Fibroblast of skin of abdomen (primary cell): ENCODE measurements at regions not wholly inside any gene's neighbourhood (a gene's known extent, or its start where the extent isn't known, plus 50 kb on each side); places are given as distances from the start of the nearest gene placed in this dataset.
A peak's percentile ranks its signal among the peaks of the same experiment; 100 is the strongest.
"Not testable (repeated sequence)": the region's sequence is repeated elsewhere in the genome, so short reads cannot be mapped to it uniquely, and the experiment has no call there.

Source experiments
- DNase-seq: peaks from one replicate; pipeline ENCODE4 v3.0.0-alpha.2; 2013

- no peak for DNase-seq
Measured at GRCh38 chr6:27804851-27805250, 107.3 kb downstream of the OR2B2 start.

DNA sequence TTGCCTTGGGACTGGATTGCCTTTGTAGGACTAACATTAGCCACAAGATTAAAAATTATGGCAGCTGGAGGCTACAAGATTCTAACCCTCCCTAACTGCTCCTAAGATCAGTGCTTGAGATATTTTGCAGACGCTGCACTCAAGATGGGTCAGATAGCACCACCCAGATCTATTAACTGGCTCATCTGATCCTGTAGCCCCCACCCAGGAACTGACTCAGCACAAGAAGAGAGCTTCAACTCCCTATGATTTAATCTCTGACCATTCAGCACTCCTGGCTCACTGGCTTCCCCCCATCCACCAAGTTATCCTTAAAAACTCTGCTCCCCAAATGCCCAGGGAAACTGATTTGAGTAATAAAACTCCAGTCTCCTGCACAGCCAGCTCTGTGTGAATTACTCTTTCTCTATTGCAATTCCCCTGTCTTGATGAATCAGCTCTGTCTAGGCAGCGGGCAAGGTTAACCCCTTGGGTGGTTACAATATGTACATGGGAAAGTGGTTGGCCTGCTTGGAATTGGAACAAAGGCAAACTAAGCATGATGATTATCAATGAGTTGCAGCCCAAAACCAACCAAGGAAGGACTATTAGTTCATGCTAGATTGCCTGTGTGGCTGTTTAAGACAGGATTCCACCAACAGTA lies 111.3 kb downstream of the OR2B2 start:
- no peak for DNase-seq

DNA sequence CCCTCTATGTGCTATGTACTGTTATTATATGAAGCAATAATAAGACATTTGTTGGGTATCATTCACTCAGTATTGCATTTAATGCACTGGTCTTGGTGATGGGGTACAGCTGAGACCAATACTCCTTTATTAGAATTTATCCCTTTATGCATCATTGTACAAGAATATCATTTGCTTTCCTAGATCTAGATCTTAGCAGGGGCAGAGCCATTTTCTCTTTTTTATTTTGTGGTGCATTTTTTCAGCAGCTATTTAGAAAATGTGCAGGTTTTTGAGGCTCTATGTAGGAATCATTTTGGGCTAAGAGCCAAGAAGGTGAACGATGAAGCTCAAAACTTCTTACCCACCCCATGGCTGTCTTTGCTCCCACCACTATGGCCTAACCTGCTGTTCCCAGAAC lies 114.2 kb downstream of the OR2B2 start:
- no peak for DNase-seq

- not testable (repeated sequence) for DNase-seq
Measured at GRCh38 chr6:27796736-27797481, 115.3 kb downstream of the OR2B2 start.

- DNase-seq = peak; percentile 88
Measured at GRCh38 chr6:27795697-27796494, 116.3 kb downstream of the OR2B2 start.

GRCh38 chr6:27791182-27791943 lies 120.8 kb downstream of the OR2B2 start:
- DNase-seq = peak; percentile 83

GRCh38 chr6:27788376-27788775 lies 123.8 kb downstream of the OR2B2 start:
- not testable (repeated sequence) for DNase-seq

DNA sequence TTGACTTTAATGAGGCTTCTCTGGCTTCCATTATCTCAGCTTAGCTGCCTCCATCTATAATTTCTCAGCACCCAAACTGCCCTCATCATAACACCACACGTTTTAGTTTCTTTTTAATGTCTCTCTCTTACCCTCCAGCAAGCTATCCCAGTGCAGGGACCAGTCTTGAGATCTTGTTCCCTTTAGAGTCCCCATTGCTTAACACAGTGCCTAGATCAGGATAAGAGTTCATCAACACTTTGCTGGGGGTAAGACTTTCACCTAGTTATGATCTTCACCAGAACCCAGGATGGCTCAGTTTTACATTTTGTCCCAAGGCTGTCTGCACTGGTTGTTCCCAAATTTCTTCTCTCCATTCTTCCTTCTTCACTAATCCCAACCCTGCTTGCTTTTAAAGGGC lies 126.1 kb downstream of the OR2B2 start:
- DNase-seq = no peak

DNA sequence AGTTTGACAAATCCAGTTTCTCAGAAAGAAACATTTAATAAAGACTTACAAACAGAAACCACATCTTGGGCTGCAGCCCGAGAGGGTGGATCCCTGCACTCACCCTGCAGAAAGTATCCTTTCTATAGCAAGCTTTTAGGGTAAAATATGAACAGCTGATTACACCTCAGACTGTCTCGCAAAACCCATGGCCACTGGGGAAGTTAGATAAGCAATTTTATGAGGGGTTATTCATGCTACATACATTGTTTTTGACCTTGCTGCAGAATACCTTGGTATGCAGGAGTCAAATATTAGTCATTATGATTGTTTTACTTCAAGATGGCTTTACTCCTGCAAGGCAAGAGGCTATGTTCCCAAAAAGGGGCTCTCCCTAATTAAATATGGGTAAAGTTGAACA lies 126.9 kb downstream of the OR2B2 start:
- no peak for DNase-seq

- DNase-seq = no peak
Measured at GRCh38 chr6:27782748-27783147, 129.4 kb downstream of the OR2B2 start.

DNA sequence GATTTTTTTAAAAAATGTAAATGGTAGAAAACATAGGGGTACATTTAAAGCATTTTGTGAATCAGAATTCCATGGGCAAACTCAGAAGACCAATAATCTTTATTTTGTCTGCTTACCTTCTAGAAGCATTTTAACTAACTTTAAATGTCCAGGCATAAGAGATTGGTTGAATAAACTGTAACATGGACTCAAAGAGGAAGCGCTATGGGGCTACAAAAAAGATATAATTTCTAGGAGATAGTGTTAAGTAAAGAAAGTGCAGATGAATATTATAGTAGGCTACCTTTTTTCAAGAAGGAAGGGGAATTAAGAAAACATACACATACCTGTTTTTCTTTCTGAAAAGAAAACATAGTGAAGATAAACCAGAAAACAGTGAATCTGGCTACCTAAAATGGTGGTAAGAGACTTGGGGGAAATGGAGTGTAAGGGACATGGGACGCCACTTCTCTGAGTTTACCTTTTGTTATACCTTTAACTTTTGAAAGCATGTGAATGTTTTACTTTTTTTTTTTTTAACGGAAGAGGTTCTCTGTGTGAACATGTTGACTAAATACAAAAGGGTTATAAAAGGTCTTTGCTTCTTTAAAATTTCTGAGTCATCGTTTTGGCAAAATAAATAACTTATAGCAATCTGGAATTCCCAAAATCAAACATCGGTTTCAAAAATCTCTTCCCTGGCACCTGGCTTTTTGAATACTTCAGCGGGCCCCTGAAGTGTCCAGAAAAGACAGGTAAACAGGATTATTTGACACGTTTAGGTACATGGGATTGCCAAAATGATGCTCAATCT lies 133.4 kb downstream of the OR2B2 start:
- no peak for DNase-seq

DNA sequence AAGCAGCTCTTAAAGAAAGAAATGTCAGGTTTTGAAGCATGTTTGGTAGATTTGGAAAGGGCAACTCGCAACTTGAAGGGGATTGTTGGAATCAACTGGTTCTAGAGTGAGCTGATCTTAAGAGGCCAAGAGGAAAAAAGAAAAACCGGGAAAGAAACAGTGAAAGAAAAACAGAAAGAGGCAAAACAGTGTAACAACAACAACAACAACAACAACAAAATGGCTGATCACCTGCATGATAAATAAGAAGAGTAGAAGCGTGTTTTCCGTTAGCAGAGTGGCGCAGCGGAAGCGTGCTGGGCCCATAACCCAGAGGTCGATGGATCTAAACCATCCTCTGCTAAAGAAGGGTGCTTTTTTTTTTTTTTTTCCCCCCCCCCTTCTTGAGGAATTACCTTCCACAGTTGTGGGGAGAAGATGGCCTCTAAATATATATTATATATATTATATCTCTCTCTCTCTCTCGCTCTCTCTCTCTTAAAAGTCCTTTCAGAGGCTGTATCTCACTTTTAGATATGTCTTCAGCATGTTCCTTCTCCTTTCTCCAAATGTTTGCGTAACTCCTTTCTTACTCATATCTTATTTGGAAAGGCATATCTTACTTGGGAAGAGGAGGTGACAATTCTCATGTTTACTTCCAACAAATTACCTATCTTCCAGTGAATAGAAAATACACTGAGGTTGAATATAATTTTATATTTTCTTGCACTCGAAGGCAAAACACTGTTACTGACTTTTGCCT lies 134.4 kb downstream of the OR2B2 start:
- DNase-seq = no peak

GRCh38 chr6:27777126-27777525 lies 135.1 kb downstream of the OR2B2 start:
- DNase-seq = no peak

GRCh38 chr6:27776504-27776903 lies 135.7 kb downstream of the OR2B2 start:
- no peak for DNase-seq

GRCh38 chr6:27775796-27776184 lies 136.4 kb downstream of the OR2B2 start:
- DNase-seq = no peak

DNA sequence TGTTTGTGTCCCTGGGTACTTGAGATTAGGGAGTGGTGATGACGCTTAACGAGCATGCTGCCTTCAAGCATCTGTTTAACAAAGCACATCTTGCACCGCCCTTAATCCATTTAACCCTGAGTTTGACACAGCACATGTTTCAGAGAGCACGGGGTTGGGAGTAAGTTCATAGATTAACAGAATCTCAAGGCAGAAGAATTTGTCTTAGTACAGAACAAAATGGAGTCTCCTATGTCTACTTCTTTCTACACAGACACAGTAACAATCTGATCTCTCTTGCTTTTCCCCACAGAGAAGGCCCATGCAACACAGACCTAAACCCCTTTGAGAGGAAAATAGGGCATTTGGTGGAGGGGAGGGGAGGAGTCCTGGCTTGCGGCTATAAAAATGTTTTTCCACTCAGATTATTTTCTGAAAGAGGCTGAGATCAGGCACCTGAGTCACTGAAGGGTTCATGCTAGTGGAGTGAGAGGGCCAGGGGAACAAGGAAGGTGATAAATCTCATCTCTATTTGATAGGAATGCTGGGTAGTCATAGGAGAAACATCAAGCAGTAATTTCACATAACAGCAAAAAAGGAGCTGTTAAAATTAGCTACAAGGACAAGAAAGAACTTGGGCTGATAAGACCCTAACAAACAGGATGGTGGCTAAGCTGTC lies 136.9 kb downstream of the OR2B2 start:
- peak; percentile 39 for DNase-seq

- not testable (repeated sequence) for DNase-seq
Measured at GRCh38 chr6:27774264-27774600, 138.0 kb downstream of the OR2B2 start.

DNA sequence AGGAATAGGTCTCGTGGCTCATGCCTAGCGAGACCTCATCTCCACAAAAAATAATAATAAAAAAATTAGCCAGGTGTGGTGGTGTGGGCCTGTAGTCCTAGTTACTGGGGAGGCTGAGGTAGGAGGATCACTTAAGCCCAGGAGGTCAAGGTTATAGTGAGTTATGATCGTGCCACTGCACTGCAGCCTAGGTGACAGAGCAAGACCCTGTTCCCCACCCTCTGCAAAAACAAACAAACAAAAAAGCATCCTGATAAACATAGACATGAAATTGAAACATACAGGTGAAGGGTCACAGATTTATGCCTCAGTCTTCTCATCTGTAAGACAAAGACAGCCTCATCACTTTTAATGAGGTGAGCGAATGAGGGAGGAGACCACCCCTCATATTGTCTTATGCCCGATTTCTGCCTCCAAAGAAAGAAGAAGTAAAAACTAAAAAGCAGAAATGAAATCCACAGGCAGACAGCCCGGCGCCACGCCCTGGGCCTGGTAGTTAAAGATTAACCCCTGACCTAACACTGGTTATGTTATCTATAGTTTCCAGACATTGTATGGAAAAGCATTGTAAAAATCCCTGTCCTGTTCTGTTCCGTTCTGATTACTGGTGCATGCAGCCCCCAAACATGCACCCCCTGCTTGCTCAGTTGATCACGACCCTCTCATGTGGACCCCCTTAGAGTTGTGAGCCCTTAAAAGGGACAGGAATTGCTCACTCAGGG lies 138.5 kb downstream of the OR2B2 start:
- DNase-seq = not testable (repeated sequence)

DNA sequence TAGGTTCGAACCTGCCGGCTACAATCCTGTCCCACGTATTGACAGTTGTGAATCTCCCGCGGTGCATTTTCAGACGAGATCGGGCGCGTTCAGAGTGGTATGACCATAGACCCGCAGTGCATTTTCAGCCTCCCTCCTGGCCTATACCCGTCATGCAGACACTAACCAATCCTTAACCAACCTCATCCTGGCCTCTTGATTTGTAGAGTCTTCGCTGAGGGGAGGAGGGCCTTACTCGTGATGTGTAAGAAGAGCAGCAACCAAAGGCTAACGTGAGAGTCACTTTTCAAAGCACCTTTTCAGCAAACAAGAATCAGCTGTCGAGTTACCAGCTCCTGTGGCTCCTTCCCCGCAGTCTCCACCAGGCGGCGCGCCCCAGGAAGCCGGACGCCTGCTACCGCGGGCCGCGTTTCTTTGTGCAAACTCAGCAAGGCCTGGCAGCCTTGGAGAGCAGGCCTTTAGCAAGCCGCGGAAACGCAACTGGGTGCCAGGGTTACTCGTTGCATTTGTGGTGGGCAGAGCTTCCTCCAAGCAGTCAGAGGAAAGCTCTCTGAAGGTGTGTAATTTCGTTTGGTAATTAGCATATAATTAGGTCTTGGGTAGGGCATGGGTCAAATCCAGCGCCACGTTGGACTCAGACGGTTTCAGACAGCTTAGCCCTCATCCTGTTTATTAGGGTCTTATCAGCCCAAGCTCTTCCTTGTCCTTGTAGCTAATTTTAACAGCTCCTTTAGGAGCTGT lies 139.8 kb downstream of the OR2B2 start:
- peak; percentile 83 for DNase-seq
